Stimulated activated CD4-positive, alpha-beta T cell treated with anti-CD3 and anti-CD28 coated beads, Interleukin-15, amount 100 ng/mL, for 48 hours (primary cell): ENCODE measurements at regions not wholly inside any gene's neighbourhood (a gene's known extent, or its start where the extent isn't known, plus 50 kb on each side); places are given as distances from the start of the nearest gene placed in this dataset.
"Not testable (repeated sequence)": the region's sequence is repeated elsewhere in the genome, so short reads cannot be mapped to it uniquely, and the experiment has no call there.

Experiments
- DNase-seq, 2 donors: peaks; one replicate each; pipeline ENCODE4 v3.0.0-alpha.2; 2020; ENCODE audit warnings: low read depth in 2 of 2

DNA sequence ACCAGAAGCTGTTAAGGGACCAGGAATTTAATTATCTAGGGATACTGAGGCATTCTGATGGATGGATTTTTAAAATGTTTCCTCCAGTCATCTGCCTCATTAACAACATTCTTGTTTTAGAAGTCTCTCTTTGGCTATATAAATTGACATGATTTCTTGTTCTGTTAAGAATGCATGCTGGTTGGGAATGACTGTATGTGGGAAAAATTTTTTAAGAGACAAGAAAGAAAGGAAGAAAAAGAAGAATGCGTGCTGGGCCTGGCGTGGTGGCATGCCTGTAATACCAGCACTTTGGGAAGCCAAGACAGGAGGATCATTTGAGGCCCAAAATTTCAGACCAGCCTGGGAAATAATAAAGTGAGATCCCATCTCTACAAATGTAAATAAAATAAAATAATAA lies 203.6 kb downstream of the GJA1 start:
- no peak for DNase-seq

DNA sequence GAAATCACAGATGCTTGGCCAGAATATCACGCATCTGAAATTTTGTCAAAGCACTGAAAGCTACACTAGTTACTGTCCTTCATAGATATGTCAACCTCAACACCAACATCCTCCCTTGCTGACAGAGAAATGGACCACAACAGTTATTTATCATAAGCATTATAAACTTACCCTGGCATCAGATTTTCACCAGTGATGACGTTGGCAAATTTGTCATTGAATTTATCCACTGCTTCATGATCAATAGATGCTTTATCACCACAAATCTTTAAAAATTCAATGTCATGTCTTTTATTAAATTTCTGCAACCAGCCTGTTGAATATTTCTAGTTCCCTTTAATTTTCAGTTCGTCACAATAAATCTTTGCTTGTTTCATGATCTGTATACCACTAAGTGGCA lies 205.7 kb downstream of the GJA1 start:
- DNase-seq = no peak

DNA sequence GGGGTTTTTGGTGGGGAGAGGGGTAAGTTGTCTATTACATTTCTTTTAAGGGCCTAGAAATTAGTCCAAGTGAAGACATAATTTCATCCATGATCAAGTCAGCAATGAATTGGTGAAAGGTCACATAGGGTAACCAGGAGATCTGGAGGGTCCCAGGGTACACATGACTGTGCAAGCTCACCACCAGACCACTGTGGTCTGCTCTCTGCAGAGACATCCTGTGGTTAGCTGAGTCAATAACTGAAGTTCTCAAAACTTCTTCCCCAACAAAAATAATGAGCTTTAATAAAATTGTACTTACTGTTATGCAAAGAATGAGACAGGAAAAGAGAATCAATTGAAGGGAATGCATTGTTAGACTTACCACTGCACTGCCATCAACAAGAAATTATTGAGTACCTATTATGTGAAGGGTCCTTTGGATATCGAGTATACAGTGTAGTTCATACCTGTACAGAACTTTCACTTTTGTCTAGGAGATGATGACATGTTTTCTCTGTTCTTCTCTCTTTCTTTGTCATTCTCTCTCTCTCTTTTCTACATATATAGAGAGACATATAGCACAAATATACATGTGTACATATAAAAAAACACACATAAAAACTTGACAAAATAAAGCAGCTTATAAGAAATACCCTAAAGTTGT lies 209.8 kb downstream of the GJA1 start:
- no peak for DNase-seq

DNA sequence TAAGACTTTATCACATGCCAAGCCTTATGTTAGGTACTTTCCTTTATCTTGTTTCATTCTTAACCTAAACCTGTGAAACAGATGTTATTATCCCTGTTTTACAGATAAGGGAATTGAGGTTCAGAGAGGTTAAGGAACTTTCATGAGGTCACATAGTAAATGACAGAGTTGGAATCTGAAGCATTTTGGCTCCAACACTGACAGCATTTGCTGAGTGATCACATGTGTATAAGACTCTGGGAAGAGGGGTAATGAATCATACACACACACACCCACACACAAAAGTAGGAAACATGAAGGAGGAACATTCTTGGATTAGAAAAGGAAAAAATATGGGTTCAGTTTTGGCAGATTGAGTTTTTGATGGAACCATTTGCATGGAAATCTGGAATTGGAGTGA lies 212.5 kb downstream of the GJA1 start:
- no peak for DNase-seq

DNA sequence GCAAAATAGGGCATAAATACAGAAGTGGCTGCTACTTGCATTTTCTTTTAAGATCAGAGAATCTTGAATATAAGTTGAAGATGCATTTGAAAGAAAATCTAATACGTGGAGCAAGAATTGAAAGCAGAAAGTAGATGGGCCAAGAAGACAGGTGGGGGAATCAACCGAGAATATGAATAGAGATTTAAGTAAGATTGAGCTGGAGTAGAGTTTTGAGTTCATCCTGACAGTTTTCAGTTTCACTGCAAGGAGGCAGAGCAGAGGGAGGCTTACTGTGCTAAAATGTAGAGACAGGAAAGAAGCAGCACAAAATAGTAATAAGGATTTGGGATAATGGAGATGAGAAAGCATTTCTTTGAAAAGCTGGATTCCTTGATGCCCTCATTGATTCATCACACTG lies 214.5 kb downstream of the GJA1 start:
- no peak for DNase-seq

DNA sequence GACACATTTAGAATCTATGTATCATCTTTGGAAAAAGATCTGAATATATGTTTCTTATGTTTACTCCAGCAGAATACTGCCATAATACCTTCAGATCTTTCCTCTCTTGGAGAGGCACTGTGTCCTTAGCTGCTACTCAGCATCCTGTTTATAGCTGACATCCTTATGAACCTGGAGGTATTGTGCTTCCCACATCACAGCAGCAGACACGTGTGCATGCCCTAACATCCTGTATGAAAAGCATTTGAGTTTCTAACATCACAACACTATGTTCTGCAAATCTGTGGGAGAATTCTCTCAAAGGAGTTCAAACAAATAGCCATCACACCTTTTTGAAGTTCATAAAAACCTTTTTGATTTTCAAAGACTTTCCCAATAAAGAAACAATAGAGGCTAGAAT lies 216.0 kb downstream of the GJA1 start:
- DNase-seq = no peak

DNA sequence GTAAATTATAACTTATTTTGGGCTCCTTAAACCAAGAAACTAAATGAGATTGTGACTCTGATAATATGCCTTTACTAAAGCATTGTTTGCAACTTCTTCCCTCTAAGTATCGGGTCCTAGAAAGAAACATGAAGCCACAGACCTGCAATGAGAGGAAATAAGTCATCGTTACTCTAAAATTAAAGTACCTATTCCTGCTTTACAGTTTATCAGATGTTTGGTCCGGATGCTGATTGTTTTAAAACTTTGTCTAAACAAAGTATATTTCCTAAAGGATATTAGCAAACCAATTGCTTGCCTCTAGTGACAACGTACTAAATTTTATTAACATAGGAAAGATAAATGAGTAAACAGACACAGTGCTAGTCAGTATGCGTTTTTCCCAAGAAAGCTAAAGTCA lies 216.8 kb downstream of the GJA1 start:
- no peak for DNase-seq

DNA sequence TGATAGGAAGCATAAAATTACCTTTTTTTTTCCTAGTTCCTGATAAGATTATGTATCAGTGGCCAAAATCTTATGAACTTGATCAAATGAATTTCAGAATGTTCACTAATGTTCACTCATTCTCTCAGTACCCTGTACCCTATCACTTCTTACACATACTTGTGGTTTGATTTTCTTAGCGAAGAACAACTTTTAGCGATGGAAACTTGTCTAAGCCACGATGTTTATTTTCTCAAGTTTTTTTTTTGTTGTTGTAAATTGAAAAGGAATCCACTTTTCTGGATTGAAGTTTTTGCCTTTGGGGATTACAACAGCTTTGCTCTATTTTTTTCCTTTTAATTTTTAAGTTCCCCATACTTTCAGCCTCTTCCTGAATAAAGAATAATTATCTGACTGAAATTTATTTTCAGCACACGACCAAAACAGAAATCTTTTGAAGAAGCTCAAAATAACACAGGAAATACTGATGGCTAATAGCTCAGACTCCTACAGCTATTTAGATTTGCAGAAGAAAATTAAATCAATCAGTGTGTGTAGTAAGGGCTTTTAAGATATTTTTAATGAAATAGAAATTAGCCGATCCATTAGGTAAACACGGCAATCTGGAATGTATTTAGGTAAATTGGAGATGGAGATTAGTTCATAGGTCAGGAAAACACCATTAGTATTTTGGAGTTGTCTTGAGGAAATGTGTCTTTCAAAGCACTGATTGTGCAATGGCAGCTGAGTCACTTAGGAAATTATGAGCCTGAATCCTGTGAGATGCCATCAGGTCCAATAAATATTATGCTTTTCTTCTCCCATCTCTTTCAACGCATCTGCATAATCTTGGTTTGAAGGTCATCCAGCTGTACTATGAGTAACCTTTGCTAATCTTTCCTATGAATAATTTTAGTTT lies 217.5 kb downstream of the GJA1 start:
- DNase-seq = no peak

DNA sequence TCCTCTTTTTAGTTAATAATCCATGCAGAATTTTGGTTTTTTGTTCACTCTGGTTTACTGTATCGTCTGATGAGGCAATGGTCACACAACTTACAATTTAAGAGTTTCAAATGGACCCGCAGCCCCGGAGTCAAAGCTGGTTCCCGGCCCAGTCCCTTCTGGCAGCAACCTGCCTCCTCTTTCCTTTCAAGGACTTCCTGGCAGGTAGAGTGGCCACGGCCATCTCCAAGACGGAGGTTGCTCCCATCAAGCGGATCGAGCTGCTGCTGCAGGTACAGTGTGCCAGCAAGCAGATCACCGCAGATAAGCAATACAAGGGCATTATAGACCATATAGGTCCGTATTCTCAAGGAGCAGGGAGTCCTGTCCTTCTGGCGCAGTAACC lies 218.2 kb downstream of the GJA1 start:
- DNase-seq = no peak

DNA sequence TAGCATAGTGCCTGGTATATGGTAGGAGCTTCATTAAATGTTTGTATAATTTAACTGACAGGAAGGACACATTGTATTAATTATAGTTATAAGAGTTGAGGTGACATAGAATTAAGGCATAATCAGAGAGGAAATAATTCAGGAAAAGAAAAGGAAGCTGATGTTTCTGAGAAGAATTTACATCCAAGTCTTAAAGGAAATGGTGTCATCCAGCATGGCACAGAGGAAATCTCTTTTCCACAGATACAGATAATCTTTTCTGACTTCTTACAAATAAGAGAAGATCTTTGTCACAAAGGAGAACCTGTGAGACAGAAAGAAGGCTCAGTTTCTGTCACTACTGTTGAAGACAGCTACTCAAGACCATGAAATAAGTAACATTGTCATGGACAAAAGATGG lies 222.5 kb downstream of the GJA1 start:
- DNase-seq = no peak

DNA sequence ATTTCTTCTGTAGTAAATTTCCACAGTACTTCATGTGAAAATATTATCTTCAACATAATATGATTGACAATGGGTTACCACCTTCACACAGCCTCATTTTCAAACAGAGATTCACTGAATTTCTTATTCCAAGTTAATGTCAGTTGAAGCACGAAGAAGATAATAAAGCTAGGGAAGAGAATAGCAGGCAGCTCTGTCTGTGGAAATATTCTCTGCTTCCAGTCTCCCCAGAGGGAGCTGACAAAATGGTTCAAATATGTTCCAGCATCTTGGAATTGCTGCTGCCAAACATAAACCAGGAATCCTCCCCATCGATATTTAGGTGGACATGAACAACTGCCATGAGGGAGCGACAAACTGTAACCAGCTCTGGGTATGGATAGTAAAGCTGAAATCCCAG lies 224.8 kb downstream of the GJA1 start:
- DNase-seq = no peak

DNA sequence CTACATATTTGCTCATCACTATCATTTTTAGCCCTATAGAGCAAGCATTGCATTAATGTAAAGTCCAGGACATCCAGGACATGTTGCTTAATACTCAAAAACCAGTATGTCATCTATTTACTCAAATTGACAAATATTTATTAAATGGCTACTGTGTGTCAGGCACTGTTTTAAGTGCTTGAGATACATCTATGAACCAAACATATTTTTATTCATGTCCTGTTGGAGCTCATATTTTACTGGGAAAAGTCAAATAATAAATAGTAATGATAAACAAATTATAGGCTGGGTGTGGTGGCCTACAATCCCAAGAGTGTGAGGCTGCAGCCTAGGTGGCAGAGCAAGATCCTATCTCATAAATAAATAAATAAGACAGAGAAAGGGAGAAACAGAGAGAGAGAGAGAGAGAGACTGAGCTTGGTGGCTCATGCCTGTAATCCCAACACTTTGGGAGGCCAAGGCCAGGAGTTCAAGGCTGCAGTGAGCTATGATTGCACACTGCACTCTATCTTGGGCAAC lies 227.9 kb downstream of the GJA1 start:
- no peak for DNase-seq

DNA sequence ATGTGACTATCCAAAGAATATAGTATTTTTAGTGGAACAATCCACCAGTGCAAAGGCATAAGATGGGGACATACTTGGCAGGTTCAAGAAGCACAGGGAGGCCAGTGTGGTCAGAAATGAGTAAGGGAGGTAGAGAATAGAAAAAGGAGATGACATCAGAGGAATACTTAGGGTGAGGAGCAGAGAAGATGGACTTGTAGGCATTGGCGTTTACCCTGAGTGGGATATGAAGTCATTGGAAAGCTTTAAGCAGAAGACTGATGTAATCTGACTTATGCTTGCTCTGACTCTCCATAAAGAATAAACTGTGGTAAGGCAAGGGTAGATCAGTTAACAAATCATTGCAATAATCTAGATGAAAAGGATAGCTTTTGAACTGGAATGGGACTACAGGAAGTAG lies 228.7 kb downstream of the GJA1 start:
- DNase-seq = no peak

DNA sequence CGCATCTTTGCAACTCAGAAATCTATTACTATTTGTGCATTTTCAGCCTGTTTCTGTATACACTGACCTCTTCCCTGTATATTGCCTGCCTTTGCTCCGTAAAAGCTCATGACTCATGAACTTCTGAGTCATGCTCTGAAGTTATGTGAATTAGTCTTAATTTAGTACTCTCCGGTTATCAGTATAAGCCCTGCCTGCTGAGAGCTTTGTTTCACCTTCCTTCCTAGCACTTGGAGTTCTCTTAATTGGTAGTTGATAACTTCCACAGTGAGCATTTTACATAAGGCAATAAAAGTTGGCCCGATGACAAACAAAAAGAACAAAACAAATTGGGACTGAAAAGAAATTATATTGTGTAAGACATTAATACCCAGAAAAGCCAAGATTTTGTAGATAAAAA lies 231.4 kb downstream of the GJA1 start:
- DNase-seq = no peak

DNA sequence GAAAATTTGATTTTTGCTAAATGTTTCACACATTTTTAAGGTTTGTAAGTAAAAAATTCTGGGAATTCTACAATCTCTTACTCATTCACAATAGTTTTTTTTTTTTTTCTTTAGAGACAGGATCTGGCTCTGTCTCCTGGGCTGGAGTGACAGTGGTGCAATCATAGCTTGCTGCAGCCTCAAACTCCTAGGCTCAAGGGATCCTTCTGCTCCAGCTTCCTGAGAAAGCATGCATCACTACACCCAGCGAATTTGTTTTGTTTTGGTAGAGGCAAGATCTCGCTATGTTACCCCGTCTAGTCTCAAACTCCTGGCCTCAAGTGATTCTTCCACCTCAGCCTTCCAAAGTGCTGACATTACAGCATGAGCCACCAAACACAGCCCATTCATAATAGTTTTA lies 232.8 kb downstream of the GJA1 start:
- no peak for DNase-seq

DNA sequence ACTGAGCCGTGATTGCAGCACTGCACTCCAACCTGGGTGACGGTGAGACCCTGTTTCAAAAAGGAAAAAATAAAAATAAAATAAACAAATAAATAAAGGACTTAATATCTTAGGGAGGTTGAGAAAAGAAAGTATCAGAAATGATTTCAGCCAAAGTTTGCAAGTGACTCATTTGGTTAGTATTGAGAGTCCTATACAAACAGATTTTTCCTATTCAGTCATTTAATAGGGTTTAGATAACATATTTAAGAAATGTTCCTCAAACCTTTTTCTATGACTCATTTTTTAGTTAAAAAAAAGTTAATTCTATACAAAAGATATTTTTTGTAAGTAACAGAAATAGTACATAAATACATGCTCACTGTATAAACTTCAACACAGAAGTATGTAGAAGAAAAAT lies 235.1 kb downstream of the GJA1 start:
- DNase-seq = no peak

DNA sequence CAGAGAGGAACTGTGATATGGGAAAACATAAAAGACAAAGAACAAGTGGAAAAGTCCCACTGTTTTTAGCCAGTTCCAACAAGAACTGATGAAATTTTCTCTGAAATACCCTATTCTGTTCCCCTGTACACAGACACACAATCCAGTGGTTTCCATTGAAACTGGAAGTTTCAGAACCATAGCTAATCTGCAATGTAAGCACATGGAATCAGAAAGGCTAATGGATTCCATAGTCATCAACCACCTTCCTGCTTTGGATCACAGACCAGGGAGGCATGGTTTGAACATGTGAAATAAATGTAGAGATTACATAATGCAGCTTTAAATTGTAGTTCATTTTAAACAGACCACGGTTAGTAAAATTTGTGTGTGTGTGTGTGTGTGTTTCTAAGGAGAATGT lies 242.1 kb downstream of the GJA1 start:
- no peak for DNase-seq

DNA sequence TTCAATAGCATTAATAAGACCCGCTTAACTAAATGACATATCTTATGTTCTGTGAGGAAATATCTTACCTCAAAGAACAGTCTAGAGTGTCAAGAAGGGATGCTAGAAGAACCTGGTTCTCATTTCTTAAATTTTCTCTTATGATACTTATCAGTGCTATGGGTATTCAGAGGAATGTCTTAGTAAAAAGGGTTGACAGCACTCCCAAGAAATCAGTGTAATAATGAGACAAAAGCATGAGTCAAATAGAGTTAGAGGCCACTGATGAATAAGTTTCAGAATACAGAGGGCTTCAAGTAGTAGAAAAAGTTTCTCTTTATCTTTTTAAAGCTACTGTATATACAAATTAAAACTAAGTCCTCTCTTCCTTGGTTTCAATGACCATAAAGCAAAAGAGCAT lies 242.8 kb downstream of the GJA1 start:
- DNase-seq = no peak

DNA sequence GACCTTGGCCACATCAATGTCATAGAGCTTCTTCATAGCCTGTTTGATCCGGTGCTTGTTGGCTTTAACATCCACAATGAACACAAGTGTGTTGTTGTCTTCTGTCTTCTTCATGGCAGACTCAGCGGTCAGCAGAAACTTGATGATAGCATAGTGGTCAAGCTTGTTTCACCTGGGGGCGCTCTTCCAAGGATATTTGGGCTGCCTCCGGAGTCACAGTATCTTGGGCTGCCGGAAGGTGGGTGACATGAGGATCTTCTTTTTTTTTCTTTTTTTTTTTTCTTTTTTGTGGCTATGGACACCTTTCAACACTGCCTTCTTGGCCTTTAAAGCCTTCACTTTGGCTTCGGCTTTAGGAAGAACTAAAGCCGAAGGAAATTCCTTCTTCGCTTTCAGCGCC lies 244.6 kb downstream of the GJA1 start:
- DNase-seq = no peak

DNA sequence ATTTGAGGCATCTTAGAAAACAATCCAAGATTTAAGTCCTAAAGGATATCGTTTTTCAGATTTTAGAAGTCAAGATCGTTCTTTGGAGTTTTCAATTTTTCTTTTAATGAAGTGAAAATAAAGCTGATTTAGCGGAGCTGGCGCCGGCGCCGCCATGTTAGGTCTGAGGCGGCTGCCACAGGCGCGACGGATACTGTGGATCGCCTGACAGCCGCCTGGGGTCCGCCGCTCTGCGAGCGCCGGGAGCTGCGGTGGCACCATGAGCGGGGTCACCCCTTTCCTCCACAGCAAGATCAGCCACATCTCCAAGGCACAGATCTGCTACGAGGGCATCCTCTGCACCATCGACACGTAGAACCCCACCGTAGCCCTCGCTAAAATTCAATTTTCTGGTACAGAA lies 247.2 kb downstream of the GJA1 start:
- no peak for DNase-seq

DNA sequence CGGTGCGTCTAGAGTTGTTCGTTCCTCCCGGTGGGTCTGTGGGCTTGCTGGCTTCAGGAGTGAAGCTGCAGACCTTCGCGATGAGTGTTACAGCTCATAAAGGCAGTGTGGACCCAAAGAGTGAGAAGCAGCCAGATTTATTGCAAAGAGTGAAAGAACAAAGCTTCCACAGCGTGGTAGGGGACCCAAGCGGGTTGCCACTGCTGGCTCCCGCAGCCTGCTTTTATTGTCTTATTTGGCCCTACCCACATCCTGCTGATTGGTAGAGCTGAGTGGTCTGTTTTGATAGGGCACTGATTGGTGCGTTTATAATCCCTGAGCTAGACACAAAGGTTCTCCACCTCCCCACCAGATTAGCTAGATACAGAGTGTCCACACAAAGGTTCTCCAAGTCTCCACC lies 250.4 kb downstream of the GJA1 start:
- DNase-seq = not testable (repeated sequence)

DNA sequence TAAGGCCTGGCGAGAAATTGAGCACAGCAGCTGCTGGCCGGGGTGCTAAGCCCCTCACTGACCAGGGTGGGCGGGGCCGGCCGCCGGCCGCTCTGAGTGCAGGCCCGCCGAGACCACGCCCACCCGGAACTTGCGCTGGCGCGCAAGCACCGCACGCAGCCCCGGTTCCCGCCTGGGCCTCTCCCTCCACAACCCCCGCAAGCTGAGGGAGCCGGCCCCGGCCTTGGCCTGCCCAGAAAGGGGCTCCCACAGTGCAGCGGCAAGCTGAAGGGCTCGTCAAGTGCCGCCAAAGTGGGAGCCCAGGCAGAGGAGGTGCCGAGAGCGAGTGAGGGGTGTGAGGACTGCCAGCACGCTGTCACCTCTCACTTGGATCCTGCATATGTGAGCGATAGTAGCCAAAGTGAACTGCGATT lies 251.2 kb downstream of the GJA1 start:
- no peak for DNase-seq

DNA sequence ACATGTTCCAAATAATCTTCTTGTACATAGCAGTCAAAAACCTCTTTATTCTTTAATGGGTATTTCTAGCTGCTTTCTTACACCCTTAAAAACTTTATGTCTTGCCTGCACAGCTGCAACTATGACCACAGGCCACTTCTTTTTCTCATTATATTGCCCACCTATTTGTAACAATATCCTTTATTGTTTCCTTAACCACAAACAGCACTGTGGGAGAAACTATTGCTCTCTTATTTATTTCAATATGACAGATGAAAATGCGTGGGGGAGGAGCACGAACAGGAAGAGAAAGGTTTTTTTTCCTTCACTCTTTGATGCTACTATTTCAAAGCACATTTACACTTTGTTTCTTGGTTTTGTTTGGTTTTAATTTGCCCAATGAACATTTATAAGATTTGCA lies 253.5 kb downstream of the GJA1 start:
- no peak for DNase-seq
